ENCODE measurements at regions not wholly inside any gene's neighbourhood (a gene's known extent, or its start where the extent isn't known, plus 50 kb on each side); places are given as distances from the start of the nearest gene placed in this dataset.

DNA sequence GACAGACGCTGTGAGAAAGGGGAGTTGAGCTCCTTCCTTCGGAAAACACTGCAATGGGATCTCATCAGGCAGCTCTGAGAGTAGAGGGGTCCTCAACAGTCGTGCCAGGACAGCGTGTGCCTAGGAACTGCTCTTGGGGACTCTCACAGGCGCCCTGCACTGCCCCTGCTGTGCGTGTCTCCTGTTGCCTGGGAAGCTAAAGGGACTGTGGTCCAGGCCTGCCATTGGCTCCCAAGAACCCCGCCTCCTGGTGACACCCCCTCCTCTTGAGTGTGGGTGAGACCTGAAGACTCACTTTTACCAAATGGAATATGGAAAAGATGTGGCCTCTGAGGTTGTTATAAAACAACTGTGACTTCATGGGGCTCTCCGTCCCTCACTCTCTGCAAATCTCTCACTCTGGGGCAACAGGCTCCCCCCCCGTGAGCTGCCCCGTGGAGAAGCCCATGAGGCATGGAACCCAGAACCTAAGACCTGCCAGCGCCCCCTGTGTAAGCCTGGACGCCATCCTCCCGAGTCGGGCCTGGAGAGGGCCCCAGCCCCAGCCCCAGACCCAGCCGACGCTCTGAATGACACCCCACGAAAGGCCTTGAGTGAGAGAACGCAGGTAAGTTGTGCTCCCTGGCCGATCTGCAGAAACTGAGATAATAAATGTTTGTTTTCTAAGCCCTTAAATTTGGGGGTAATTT is 302.7 kb downstream of the FGF9 start:
- peak overlapping the region; percentile 84 for H3K14ac ChIP-seq (replicated peaks; ENCODE audit: low read depth, low read length)
- DNase-seq (no peak), ATAC-seq (ENCODE audit: low read depth) (no peak)
- no peaks in the 10 kb centered on the region for H4K20me1 ChIP-seq (ENCODE audit: insufficient read depth, low read length)
- H4K91ac ChIP-seq (ENCODE audit: insufficient read depth, low read depth, low read length): peak overlapping the region; percentile 98
- H3K4me3 ChIP-seq (ENCODE audit: insufficient read depth, low read depth, low read length): no peak overlapping the region
- no peak overlapping the region for H3K4me2 ChIP-seq (ENCODE audit: low read depth, low read length)
- no peaks in the 10 kb centered on the region for H3K27me3 ChIP-seq (ENCODE audit: control insufficient read depth, insufficient read depth, low read length)
- peak overlapping the region; percentile 92 for H2AK9ac ChIP-seq (replicated peaks; ENCODE audit: low read depth, low read length, poor library complexity)
- peak overlapping the region; percentile 1 for H2AFZ ChIP-seq (replicated peaks; ENCODE audit: low read length, poor library complexity)
- H3K18ac ChIP-seq (ENCODE audit: low read depth, low read length): peak overlapping the region; percentile 89
- BruUV-seq (replicated peaks): no TSS peak
- H3K4me1 ChIP-seq (ENCODE audit: control insufficient read depth, insufficient read depth, low read length): peaks cover 31% of the 10 kb centered on the region
- H3K9me1 ChIP-seq (ENCODE audit: insufficient read depth, low read length): peaks cover 27% of the 10 kb centered on the region
- CTCF ChIA-PET: interaction anchor here (0.5 to 0.7 kb wide), 2 partner anchors 201 to 303 kb away, joined by 3 read pairs; no protein-coding TSS in a partner anchor
- peak overlapping the region; percentile 90 for H4K5ac ChIP-seq (ENCODE audit: low read depth, low read length)
- in situ Hi-C loops (cut with MboI; ENCODE audit: low sequenced_read_pairs) (loop anchor here (25.0 kb wide), 1 partner anchor 1339 kb away; no protein-coding TSS in a partner anchor), intact Hi-C loops (cut with micrococcal nuclease) (loop anchor here (2.0 to 10.0 kb wide), 5 partner anchors 119 to 305 kb away; partner anchors contain the start of gene FGF9), dilution Hi-C loops (cut with HindIII; ENCODE audit: low sequenced_read_pairs, unreplicated experiment) (no loop called here)
- H2BK120ac ChIP-seq (ENCODE audit: low read depth, low read length): peak overlapping the region; percentile 94
- H3K9me3 ChIP-seq (ENCODE audit: control insufficient read depth, insufficient read depth, low read length): no peaks in the 10 kb centered on the region
- peak overlapping the region; percentile 36; the same call in 1 of the 2 replicates for H3K23ac ChIP-seq (ENCODE audit: low read depth, low read length)
- no peak overlapping the region; the same call in 1 of the 2 replicates for H3K56ac ChIP-seq (ENCODE audit: extremely low read depth, insufficient read depth, low read length)
- 100% methylated on average over 9 of the region's 19 CpGs; no CpG with 5 or more reads in 1 of the 2 experiments for whole genome bisulfite sequencing, 2 experiments (ENCODE audit: extremely low coverage in 2 of 2, insufficient read length in 1 of 2)
- H2BK20ac ChIP-seq (ENCODE audit: low read depth, low read length): peak overlapping the region; percentile 93
- H4K8ac ChIP-seq (ENCODE audit: low read depth in 2 of 2, low read length in 2 of 2): peak overlapping the region; percentile 81 to 85; a peak in 3 of 4 replicates
- H3K9ac ChIP-seq (ENCODE audit: low read depth, low read length): no peak overlapping the region
- peak overlapping the region; percentile 84; the same call in 1 of the 2 replicates for H3K27ac ChIP-seq (ENCODE audit: insufficient read depth, low read length)
- peak overlapping the region; percentile 100 for H2AK5ac ChIP-seq (ENCODE audit: low read depth, low read length)
- peaks cover 0 to 15% of the 10 kb centered on the region in 2 experiments; a peak in 1 of 4 replicates for H3K79me1 ChIP-seq (ENCODE audit: low read depth in 1 of 2, low read length in 2 of 2)
- H2BK15ac ChIP-seq (ENCODE audit: low read depth, low read length): peak overlapping the region; percentile 99; the same call in 2 of the 3 replicates
- H3K4ac ChIP-seq (ENCODE audit: low read depth, low read length): peak overlapping the region; percentile 99
- no peaks in the 10 kb centered on the region for H3K36me3 ChIP-seq (ENCODE audit: control insufficient read depth, insufficient read depth, low read length)
- peak overlapping the region; percentile 85 for H2BK5ac ChIP-seq (ENCODE audit: low read depth, low read length, poor library complexity, severe bottlenecking)
- POLR2A ChIA-PET (ENCODE audit: unreplicated experiment): no interaction called here
- TF ChIP-seq RAD21 (IDR thresholded peaks at IDR 0.05; ENCODE audit: low read length) (no peak), CHD1 (IDR thresholded peaks at IDR 0.05; ENCODE audit: low read depth, low read length) (no peak), MAFK (IDR thresholded peaks at IDR 0.05; ENCODE audit: low read depth, low read length) (no peak), CEBPB (IDR thresholded peaks at IDR 0.05; ENCODE audit: low read depth, low read length) (no peak), MXI1 (IDR thresholded peaks at IDR 0.05; ENCODE audit: borderline replicate concordance, low read depth, low read length) (no peak), NFE2L2 (IDR thresholded peaks at IDR 0.05; ENCODE audit: low read depth, low read length) (no peak), RCOR1 (IDR thresholded peaks at IDR 0.05; ENCODE audit: insufficient replicate concordance, low read length) (no peak), BHLHE40 (IDR thresholded peaks at IDR 0.05; ENCODE audit: low read depth, low read length) (no peak), SMC3 (IDR thresholded peaks at IDR 0.05; ENCODE audit: low read depth, low read length) (no peak), MAZ (IDR thresholded peaks at IDR 0.05; ENCODE audit: borderline replicate concordance, low read depth, low read length) (no peak), FOS (IDR thresholded peaks at IDR 0.05; ENCODE audit: low read depth, low read length) (no peak), POLR2A (IDR thresholded peaks at IDR 0.05; ENCODE audit: low read depth, low read length) (no peak), RFX5 (IDR thresholded peaks at IDR 0.05; ENCODE audit: low read depth, low read length) (no peak)
- TF ChIP-seq, protein P1, sequence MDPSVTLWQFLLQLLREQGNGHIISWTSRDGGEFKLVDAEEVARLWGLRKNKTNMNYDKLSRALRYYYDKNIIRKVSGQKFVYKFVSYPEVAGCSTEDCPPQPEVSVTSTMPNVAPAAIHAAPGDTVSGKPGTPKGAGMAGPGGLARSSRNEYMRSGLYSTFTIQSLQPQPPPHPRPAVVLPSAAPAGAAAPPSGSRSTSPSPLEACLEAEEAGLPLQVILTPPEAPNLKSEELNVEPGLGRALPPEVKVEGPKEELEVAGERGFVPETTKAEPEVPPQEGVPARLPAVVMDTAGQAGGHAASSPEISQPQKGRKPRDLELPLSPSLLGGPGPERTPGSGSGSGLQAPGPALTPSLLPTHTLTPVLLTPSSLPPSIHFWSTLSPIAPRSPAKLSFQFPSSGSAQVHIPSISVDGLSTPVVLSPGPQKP (IDR thresholded peaks at IDR 0.05; ENCODE audit: borderline replicate concordance, low read depth, low read length): no peak
- TF ChIP-seq, protein P2, sequence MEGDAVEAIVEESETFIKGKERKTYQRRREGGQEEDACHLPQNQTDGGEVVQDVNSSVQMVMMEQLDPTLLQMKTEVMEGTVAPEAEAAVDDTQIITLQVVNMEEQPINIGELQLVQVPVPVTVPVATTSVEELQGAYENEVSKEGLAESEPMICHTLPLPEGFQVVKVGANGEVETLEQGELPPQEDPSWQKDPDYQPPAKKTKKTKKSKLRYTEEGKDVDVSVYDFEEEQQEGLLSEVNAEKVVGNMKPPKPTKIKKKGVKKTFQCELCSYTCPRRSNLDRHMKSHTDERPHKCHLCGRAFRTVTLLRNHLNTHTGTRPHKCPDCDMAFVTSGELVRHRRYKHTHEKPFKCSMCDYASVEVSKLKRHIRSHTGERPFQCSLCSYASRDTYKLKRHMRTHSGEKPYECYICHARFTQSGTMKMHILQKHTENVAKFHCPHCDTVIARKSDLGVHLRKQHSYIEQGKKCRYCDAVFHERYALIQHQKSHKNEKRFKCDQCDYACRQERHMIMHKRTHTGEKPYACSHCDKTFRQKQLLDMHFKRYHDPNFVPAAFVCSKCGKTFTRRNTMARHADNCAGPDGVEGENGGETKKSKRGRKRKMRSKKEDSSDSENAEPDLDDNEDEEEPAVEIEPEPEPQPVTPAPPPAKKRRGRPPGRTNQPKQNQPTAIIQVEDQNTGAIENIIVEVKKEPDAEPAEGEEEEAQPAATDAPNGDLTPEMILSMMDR (conservative IDR thresholded peaks at IDR 0.05; ENCODE audit: low read depth, low read length): no peak
